ENCODE measurements at regions not wholly inside any gene's neighbourhood (a gene's known extent, or its start where the extent isn't known, plus 50 kb on each side); places are given as distances from the start of the nearest gene placed in this dataset.

GRCh38 chr3:24714436-24714835, 219.8 kb upstream of the THRB start:
- TF ChIP-seq ZFX (IDR thresholded peaks at IDR 0.05) (no peak), CTCF (conservative IDR thresholded peaks at IDR 0.05) (no peak)
- no peak overlapping the region for H3K27ac ChIP-seq

- no peak for TF ChIP-seq ZFX (IDR thresholded peaks at IDR 0.05)
- TF ChIP-seq CTCF (conservative IDR thresholded peaks at IDR 0.05) = no peak
These were observed 220.6 kb upstream of the THRB start for GRCh38 chr3:24715171-24715792.

GRCh38 chr3:24722087-24722486, 227.4 kb upstream of the THRB start:
- TF ChIP-seq ZFX (IDR thresholded peaks at IDR 0.05) (no peak), CTCF (conservative IDR thresholded peaks at IDR 0.05) (no peak)
- H3K27ac ChIP-seq = no peak overlapping the region

More at GRCh38 chr3:24715171-24715792, 220.6 kb upstream of the THRB start:
- no peak overlapping the region for H3K27ac ChIP-seq

- TF ChIP-seq ZFX (IDR thresholded peaks at IDR 0.05) (no peak), CTCF (conservative IDR thresholded peaks at IDR 0.05) (no peak)
- no peak overlapping the region for H3K27ac ChIP-seq
These were observed 231.0 kb upstream of the THRB start for GRCh38 chr3:24725514-24726255.

GRCh38 chr3:24726423-24726822, 231.8 kb upstream of the THRB start:
- H3K27ac ChIP-seq = no peak overlapping the region
- TF ChIP-seq CTCF (conservative IDR thresholded peaks at IDR 0.05) = peak; percentile 20
- TF ChIP-seq ZFX (IDR thresholded peaks at IDR 0.05) = no peak

- TF ChIP-seq CTCF (conservative IDR thresholded peaks at IDR 0.05) (no peak), ZFX (IDR thresholded peaks at IDR 0.05) (no peak)
- no peak overlapping the region for H3K27ac ChIP-seq
These were observed 235.5 kb upstream of the THRB start for GRCh38 chr3:24730173-24730572.

GRCh38 chr3:24734019-24734418, 239.4 kb upstream of the THRB start:
- no peak overlapping the region for H3K27ac ChIP-seq
- no peak for TF ChIP-seq CTCF (conservative IDR thresholded peaks at IDR 0.05)
- TF ChIP-seq ZFX (IDR thresholded peaks at IDR 0.05) = no peak

Data from C4-2B (cell line).